Mammary epithelial cell (primary cell): ENCODE measurements at regions not wholly inside any gene's neighbourhood (a gene's known extent, or its start where the extent isn't known, plus 50 kb on each side); places are given as distances from the start of the nearest gene placed in this dataset.

Experiments
- EZH2 ChIP-seq: IDR thresholded peaks from 2 replicates; pipeline ENCODE4 v1.6.1; 2012; ENCODE audit warnings: low read length, inconsistent platforms, borderline replicate concordance
- TF ChIP-seq, protein P1 (sequence below), 2 donors: IDR thresholded peaks in 1 of 2; conservative IDR thresholded peaks in 1 of 2; 2 replicates each; pipeline ENCODE4 v1.5.1; 2011 to 2012; ENCODE audit warnings: inconsistent platforms in 2 of 2, low read length in 2 of 2, mild to moderate bottlenecking in 2 of 2, control low read depth in 1 of 2, low read depth in 1 of 2; ENCODE audit not compliant: insufficient read depth in 1 of 2; ENCODE audit errors: extremely low read depth in 1 of 2

DNA sequence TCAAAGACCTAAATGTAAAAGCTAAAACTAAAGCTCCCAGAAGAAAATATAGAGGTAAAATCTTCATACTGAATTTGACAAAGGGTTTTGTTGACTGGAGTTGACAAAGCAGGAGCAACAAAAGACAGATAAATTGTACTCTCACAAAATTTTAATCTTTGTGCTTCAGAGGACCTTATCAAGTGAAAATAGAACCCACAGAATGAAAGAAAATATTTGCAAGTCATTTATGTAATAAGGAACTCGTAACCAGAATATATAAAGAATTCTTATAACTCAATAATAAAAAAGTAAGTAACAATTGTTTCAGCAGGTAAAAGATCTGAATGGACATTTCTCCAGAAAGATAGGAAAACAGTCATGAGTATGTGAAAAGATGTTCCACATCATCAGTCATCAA lies 62.0 kb upstream of the SRRM3 start:
- TF ChIP-seq EZH2, result no peak
- TF ChIP-seq, protein P1, sequence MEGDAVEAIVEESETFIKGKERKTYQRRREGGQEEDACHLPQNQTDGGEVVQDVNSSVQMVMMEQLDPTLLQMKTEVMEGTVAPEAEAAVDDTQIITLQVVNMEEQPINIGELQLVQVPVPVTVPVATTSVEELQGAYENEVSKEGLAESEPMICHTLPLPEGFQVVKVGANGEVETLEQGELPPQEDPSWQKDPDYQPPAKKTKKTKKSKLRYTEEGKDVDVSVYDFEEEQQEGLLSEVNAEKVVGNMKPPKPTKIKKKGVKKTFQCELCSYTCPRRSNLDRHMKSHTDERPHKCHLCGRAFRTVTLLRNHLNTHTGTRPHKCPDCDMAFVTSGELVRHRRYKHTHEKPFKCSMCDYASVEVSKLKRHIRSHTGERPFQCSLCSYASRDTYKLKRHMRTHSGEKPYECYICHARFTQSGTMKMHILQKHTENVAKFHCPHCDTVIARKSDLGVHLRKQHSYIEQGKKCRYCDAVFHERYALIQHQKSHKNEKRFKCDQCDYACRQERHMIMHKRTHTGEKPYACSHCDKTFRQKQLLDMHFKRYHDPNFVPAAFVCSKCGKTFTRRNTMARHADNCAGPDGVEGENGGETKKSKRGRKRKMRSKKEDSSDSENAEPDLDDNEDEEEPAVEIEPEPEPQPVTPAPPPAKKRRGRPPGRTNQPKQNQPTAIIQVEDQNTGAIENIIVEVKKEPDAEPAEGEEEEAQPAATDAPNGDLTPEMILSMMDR (conservative IDR thresholded peaks at IDR 0.05 in 1 of 2, IDR thresholded peaks at IDR 0.05 in 1 of 2; ENCODE audit: extremely low read depth in 1 of 2, insufficient read depth in 1 of 2, low read depth in 1 of 2, low read length in 2 of 2), result no peak
